Activated CD8-positive, alpha-beta memory T cell treated with anti-CD3 and anti-CD28 coated beads, Interleukin-2, amount 50 U/mL, for 1 hour (primary cell): ENCODE measurements at regions not wholly inside any gene's neighbourhood (a gene's known extent, or its start where the extent isn't known, plus 50 kb on each side); places are given as distances from the start of the nearest gene placed in this dataset.

ENCODE experiments used
- DNase-seq: peaks from one replicate; pipeline ENCODE4 v3.0.0-alpha.2; 2020; ENCODE audit errors: extremely low read depth

GRCh38 chr3:46113608-46114007 is 86.3 kb upstream of the XCR1 start:
- no peak for DNase-seq

- no peak for DNase-seq
Observed at GRCh38 chr3:46112984-46113383, 85.7 kb upstream of the XCR1 start.

- DNase-seq = no peak
Observed at GRCh38 chr3:46112296-46112695, 85.0 kb upstream of the XCR1 start.

GRCh38 chr3:46110701-46111493 is 83.6 kb upstream of the XCR1 start:
- no peak for DNase-seq

GRCh38 chr3:46107682-46108081 is 80.4 kb upstream of the XCR1 start:
- DNase-seq = no peak

GRCh38 chr3:46105306-46105919 is 78.1 kb upstream of the XCR1 start:
- no peak for DNase-seq

GRCh38 chr3:46104706-46105105 is 77.4 kb upstream of the XCR1 start:
- no peak for DNase-seq

- no peak for DNase-seq
Observed at GRCh38 chr3:46102780-46103130, 75.5 kb upstream of the XCR1 start.

GRCh38 chr3:46102059-46102779 is 74.9 kb upstream of the XCR1 start:
- DNase-seq = no peak

- DNase-seq = no peak
Observed at GRCh38 chr3:46100812-46101211, 73.5 kb upstream of the XCR1 start.

GRCh38 chr3:46098319-46098761 is 71.1 kb upstream of the XCR1 start:
- no peak for DNase-seq

- no peak for DNase-seq
Observed at GRCh38 chr3:46097691-46098241, 70.5 kb upstream of the XCR1 start.

GRCh38 chr3:46096781-46097180 is 69.5 kb upstream of the XCR1 start:
- DNase-seq = no peak

GRCh38 chr3:46096336-46096735 is 69.1 kb upstream of the XCR1 start:
- no peak for DNase-seq

- no peak for DNase-seq
Observed at GRCh38 chr3:46095307-46095706, 68.0 kb upstream of the XCR1 start.

- DNase-seq = no peak
Observed at GRCh38 chr3:46094506-46094905, 67.2 kb upstream of the XCR1 start.

GRCh38 chr3:46093966-46094365 is 66.7 kb upstream of the XCR1 start:
- DNase-seq = no peak

GRCh38 chr3:46093327-46093942 is 66.2 kb upstream of the XCR1 start:
- no peak for DNase-seq

GRCh38 chr3:46092702-46093080 is 65.4 kb upstream of the XCR1 start:
- DNase-seq = no peak

GRCh38 chr3:46091741-46092701 is 64.7 kb upstream of the XCR1 start:
- no peak for DNase-seq

GRCh38 chr3:46091046-46091445 is 63.8 kb upstream of the XCR1 start:
- no peak for DNase-seq
